ENCODE measurements at regions not wholly inside any gene's neighbourhood (a gene's known extent, or its start where the extent isn't known, plus 50 kb on each side); places are given as distances from the start of the nearest gene placed in this dataset.

DNA sequence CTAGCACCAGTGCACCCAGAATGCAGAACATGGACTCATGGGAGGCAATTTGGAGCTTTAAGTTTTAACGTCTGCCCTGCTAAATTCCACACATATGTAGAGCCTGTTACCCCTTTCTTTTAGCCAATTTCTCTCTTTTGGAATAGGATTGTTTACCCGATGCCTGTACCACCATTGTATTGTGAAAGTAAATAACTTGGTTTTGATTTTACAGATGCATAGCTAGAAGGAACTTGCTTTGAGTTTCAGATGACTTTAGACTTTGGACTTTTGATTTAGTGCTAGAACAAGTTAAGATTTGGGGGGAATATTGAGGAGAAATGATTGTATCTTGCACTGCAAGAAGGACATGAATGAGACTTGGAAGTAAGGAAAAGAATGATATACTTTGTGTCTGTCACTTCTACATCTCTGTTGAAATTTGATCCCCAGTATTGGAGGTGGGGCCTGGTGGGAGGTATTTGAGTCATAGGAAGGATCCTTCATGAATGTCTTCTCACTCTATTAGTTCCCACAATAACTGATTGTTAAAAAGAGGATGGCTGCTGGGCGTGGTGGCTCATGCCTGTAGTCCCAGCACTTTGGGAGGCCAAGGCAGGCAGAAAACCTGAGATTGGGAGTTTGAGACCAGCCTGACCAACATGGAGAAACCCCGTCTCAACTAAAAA lies 794.8 kb upstream of the LCORL start:
- Mint-ChIP-seq H3K9me3 (peaks cover 0 to 14% (median 0%) of the 10 kb centered on the region in 7 donors), H3K27me3 (ENCODE audit: low read depth in 3 of 3) (no peaks in the 10 kb centered on the region), H3K36me3 (no peaks in the 10 kb centered on the region), H3K4me1 (no peaks in the 10 kb centered on the region), H3K27ac (no peak overlapping the region), H3K4me3 (no peak overlapping the region)
- H3K9me3 ChIP-seq (replicated peaks in 1 of 2; ENCODE audit: control insufficient read depth in 1 of 2, insufficient read depth in 1 of 2, low read length in 2 of 2): peaks cover 0 to 7% of the 10 kb centered on the region in 2 donors
- H3K4me2 ChIP-seq (replicated peaks; ENCODE audit: extremely low read depth, low read length, poor library complexity, severe bottlenecking): no peak overlapping the region
- H3K4me1 ChIP-seq (ENCODE audit: control insufficient read depth in 1 of 2, insufficient read depth in 2 of 2, low read length in 2 of 2): no peaks in the 10 kb centered on the region
- H3K4me3 ChIP-seq (replicated peaks in 1 of 3; ENCODE audit: low read depth in 2 of 3, low read length in 3 of 3): no peak overlapping the region
- H3K9ac ChIP-seq (ENCODE audit: insufficient read depth, low read length, poor library complexity, severe bottlenecking): no peak overlapping the region
- no peak overlapping the region for H2AFZ ChIP-seq (ENCODE audit: insufficient read depth, low read depth, low read length, poor library complexity, severe bottlenecking)
- WGBS (ENCODE audit: insufficient coverage): 67% methylated on average over 1 of the region's 4 CpGs
- no peaks in the 10 kb centered on the region for H3K79me2 ChIP-seq (ENCODE audit: insufficient read depth, low read length)
- no peaks in the 10 kb centered on the region for H4K20me1 ChIP-seq (ENCODE audit: insufficient read depth, low read length)
- TF ChIP-seq, protein P1, sequence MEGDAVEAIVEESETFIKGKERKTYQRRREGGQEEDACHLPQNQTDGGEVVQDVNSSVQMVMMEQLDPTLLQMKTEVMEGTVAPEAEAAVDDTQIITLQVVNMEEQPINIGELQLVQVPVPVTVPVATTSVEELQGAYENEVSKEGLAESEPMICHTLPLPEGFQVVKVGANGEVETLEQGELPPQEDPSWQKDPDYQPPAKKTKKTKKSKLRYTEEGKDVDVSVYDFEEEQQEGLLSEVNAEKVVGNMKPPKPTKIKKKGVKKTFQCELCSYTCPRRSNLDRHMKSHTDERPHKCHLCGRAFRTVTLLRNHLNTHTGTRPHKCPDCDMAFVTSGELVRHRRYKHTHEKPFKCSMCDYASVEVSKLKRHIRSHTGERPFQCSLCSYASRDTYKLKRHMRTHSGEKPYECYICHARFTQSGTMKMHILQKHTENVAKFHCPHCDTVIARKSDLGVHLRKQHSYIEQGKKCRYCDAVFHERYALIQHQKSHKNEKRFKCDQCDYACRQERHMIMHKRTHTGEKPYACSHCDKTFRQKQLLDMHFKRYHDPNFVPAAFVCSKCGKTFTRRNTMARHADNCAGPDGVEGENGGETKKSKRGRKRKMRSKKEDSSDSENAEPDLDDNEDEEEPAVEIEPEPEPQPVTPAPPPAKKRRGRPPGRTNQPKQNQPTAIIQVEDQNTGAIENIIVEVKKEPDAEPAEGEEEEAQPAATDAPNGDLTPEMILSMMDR (IDR thresholded peaks at IDR 0.05): no peak
- no peak for DNase-seq
- no peaks in the 10 kb centered on the region for H3K36me3 ChIP-seq (replicated peaks in 1 of 2; ENCODE audit: control insufficient read depth in 1 of 2, insufficient read depth in 2 of 2, low read length in 2 of 2)
- H3K27me3 ChIP-seq (ENCODE audit: control insufficient read depth in 2 of 2, insufficient read depth in 2 of 2, low read length in 2 of 2): no peaks in the 10 kb centered on the region
- no peak overlapping the region for H3K27ac ChIP-seq (ENCODE audit: low read depth in 1 of 2, low read length in 2 of 2)
- intact Hi-C loops (cut with micrococcal nuclease): no loop called here

DNA sequence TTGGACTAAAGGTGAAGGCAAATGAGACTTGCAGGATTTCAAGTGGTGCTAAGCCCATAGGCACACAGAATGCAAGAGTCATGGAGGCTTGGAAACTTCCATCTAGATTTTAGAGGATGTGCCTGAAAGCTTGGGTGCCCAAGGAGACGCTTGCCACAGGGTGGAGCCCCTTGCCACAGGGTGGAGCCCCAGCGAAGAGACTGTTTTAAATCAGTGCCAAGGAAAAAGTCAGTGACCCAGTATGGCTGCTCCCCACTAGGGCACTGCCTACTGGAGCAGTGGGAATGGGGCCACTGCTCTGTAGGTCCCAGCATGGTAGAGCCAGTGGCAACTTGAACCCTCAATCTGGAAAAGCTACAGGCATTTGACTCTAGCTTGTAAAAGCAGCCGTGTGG lies 794.2 kb upstream of the LCORL start:
- WGBS (ENCODE audit: insufficient coverage): 80% methylated on average over 3 of the region's 3 CpGs
- no peaks in the 10 kb centered on the region for H3K27me3 Mint-ChIP-seq (ENCODE audit: low read depth in 3 of 3)
- no peak overlapping the region for H3K27ac Mint-ChIP-seq
- H3K4me1 Mint-ChIP-seq: no peaks in the 10 kb centered on the region
- H3K9me3 Mint-ChIP-seq: peaks cover 0 to 14% (median 0%) of the 10 kb centered on the region in 7 donors
- H3K4me2 ChIP-seq (replicated peaks; ENCODE audit: extremely low read depth, low read length, poor library complexity, severe bottlenecking): no peak overlapping the region
- TF ChIP-seq, protein P1 (IDR thresholded peaks at IDR 0.05): no peak
- no peak overlapping the region for H2AFZ ChIP-seq (ENCODE audit: insufficient read depth, low read depth, low read length, poor library complexity, severe bottlenecking)
- no peaks in the 10 kb centered on the region for H3K4me1 ChIP-seq (ENCODE audit: control insufficient read depth in 1 of 2, insufficient read depth in 2 of 2, low read length in 2 of 2)
- H4K20me1 ChIP-seq (ENCODE audit: insufficient read depth, low read length): no peaks in the 10 kb centered on the region
- no peaks in the 10 kb centered on the region for H3K36me3 Mint-ChIP-seq
- intact Hi-C loops (cut with micrococcal nuclease): no loop called here
- DNase-seq: no peak
- H3K4me3 ChIP-seq (replicated peaks in 1 of 3; ENCODE audit: low read depth in 2 of 3, low read length in 3 of 3): no peak overlapping the region
- no peak overlapping the region for H3K27ac ChIP-seq (ENCODE audit: low read depth in 1 of 2, low read length in 2 of 2)
- H3K9me3 ChIP-seq (replicated peaks in 1 of 2; ENCODE audit: control insufficient read depth in 1 of 2, insufficient read depth in 1 of 2, low read length in 2 of 2): peaks cover 0 to 7% of the 10 kb centered on the region in 2 donors
- H3K36me3 ChIP-seq (replicated peaks in 1 of 2; ENCODE audit: control insufficient read depth in 1 of 2, insufficient read depth in 2 of 2, low read length in 2 of 2): no peaks in the 10 kb centered on the region
- H3K27me3 ChIP-seq (ENCODE audit: control insufficient read depth in 2 of 2, insufficient read depth in 2 of 2, low read length in 2 of 2): no peaks in the 10 kb centered on the region
- no peak overlapping the region for H3K4me3 Mint-ChIP-seq
- H3K79me2 ChIP-seq (ENCODE audit: insufficient read depth, low read length): no peaks in the 10 kb centered on the region
- H3K9ac ChIP-seq (ENCODE audit: insufficient read depth, low read length, poor library complexity, severe bottlenecking): no peak overlapping the region
